ENCODE measurements at regions not wholly inside any gene's neighbourhood (a gene's known extent, or its start where the extent isn't known, plus 50 kb on each side); places are given as distances from the start of the nearest gene placed in this dataset.

- ATAC-seq (no peak), DNase-seq (no peak)
- intact Hi-C loops (cut with micrococcal nuclease): no loop called here
- Mint-ChIP-seq H3K9me3 (peaks cover 0 to 3% (median 0%) of the 10 kb centered on the region in 11 donors), H3K4me3 (no peak overlapping the region), H3K27me3 (peaks cover 0 to 5% (median 4%) of the 10 kb centered on the region in 5 donors), H3K27ac (no peak overlapping the region), H3K36me3 (no peaks in the 10 kb centered on the region), H3K4me1 (no peaks in the 10 kb centered on the region)
- Histone ChIP-seq H3K27me3 (ENCODE audit: control insufficient read depth in 2 of 2, insufficient read depth in 2 of 2, low read length in 2 of 2) (no peaks in the 10 kb centered on the region), H3K27ac (ENCODE audit: low read depth, low read length) (no peak overlapping the region), H3K4me1 (ENCODE audit: control insufficient read depth in 2 of 2, insufficient read depth in 2 of 2, low read length in 2 of 2) (no peaks in the 10 kb centered on the region), H3K9me3 (ENCODE audit: control insufficient read depth in 2 of 3, low read length in 3 of 3) (no peaks in the 10 kb centered on the region), H3K36me3 (ENCODE audit: control insufficient read depth in 2 of 3, insufficient read depth in 3 of 3, low read length in 3 of 3) (no peaks in the 10 kb centered on the region), H3K4me3 (ENCODE audit: low read length) (no peak overlapping the region)
- POLR2A ChIA-PET: no interaction called here
- CTCF ChIA-PET: no interaction called here
Observed at GRCh38 chr10:20977300-20977699, 80.2 kb upstream of the NEBL start.

- Mint-ChIP-seq H3K27me3 (peaks cover 0 to 5% (median 4%) of the 10 kb centered on the region in 5 donors), H3K27ac (no peak overlapping the region), H3K4me1 (no peaks in the 10 kb centered on the region), H3K9me3 (peaks cover 0 to 3% (median 0%) of the 10 kb centered on the region in 11 donors), H3K4me3 (no peak overlapping the region), H3K36me3 (no peaks in the 10 kb centered on the region)
- no peaks in the 10 kb centered on the region for H3K27me3 ChIP-seq (ENCODE audit: control insufficient read depth in 2 of 2, insufficient read depth in 2 of 2, low read length in 2 of 2)
- no peaks in the 10 kb centered on the region for H3K36me3 ChIP-seq (ENCODE audit: control insufficient read depth in 2 of 3, insufficient read depth in 3 of 3, low read length in 3 of 3)
- CTCF ChIA-PET: no interaction called here
- POLR2A ChIA-PET: no interaction called here
- H3K4me3 ChIP-seq (ENCODE audit: low read length): no peak overlapping the region
- H3K27ac ChIP-seq (ENCODE audit: low read depth, low read length): no peak overlapping the region
- H3K4me1 ChIP-seq (ENCODE audit: control insufficient read depth in 2 of 2, insufficient read depth in 2 of 2, low read length in 2 of 2): no peaks in the 10 kb centered on the region
- ATAC-seq (no peak), DNase-seq (no peak)
- intact Hi-C loops (cut with micrococcal nuclease): no loop called here
- H3K9me3 ChIP-seq (ENCODE audit: control insufficient read depth in 2 of 3, low read length in 3 of 3): no peaks in the 10 kb centered on the region
Observed at GRCh38 chr10:20976891-20977290, 79.8 kb upstream of the NEBL start.

GRCh38 chr10:20976390-20976789 is 79.3 kb upstream of the NEBL start:
- intact Hi-C loops (cut with micrococcal nuclease): no loop called here
- Histone ChIP-seq H3K9me3 (ENCODE audit: control insufficient read depth in 2 of 3, low read length in 3 of 3) (no peaks in the 10 kb centered on the region), H3K27ac (ENCODE audit: low read depth, low read length) (no peak overlapping the region), H3K4me3 (ENCODE audit: low read length) (no peak overlapping the region), H3K36me3 (ENCODE audit: control insufficient read depth in 2 of 3, insufficient read depth in 3 of 3, low read length in 3 of 3) (no peaks in the 10 kb centered on the region), H3K27me3 (ENCODE audit: control insufficient read depth in 2 of 2, insufficient read depth in 2 of 2, low read length in 2 of 2) (no peaks in the 10 kb centered on the region), H3K4me1 (ENCODE audit: control insufficient read depth in 2 of 2, insufficient read depth in 2 of 2, low read length in 2 of 2) (no peaks in the 10 kb centered on the region)
- CTCF ChIA-PET: no interaction called here
- no peak overlapping the region for H3K4me3 Mint-ChIP-seq
- H3K27ac Mint-ChIP-seq: no peak overlapping the region
- no peaks in the 10 kb centered on the region for H3K4me1 Mint-ChIP-seq
- H3K9me3 Mint-ChIP-seq: peaks cover 0 to 3% (median 0%) of the 10 kb centered on the region in 11 donors
- no peak for DNase-seq
- peaks cover 0 to 5% (median 4%) of the 10 kb centered on the region in 5 donors for H3K27me3 Mint-ChIP-seq
- ATAC-seq: no peak
- no peaks in the 10 kb centered on the region for H3K36me3 Mint-ChIP-seq
- POLR2A ChIA-PET: no interaction called here

- no peak overlapping the region for H3K4me3 Mint-ChIP-seq
- H3K9me3 Mint-ChIP-seq: peaks cover 0 to 3% (median 0%) of the 10 kb centered on the region in 11 donors
- H3K36me3 Mint-ChIP-seq: no peaks in the 10 kb centered on the region
- ChIA-PET CTCF (no interaction called here), POLR2A (interaction anchor here (0.6 kb wide), 1 partner anchor 1823 kb away, joined by 3 read pairs; no protein-coding TSS in a partner anchor)
- H3K27ac Mint-ChIP-seq: no peak overlapping the region
- Histone ChIP-seq H3K4me1 (ENCODE audit: control insufficient read depth in 2 of 2, insufficient read depth in 2 of 2, low read length in 2 of 2) (no peaks in the 10 kb centered on the region), H3K27ac (ENCODE audit: low read depth, low read length) (no peak overlapping the region), H3K27me3 (ENCODE audit: control insufficient read depth in 2 of 2, insufficient read depth in 2 of 2, low read length in 2 of 2) (no peaks in the 10 kb centered on the region), H3K36me3 (ENCODE audit: control insufficient read depth in 2 of 3, insufficient read depth in 3 of 3, low read length in 3 of 3) (no peaks in the 10 kb centered on the region), H3K4me3 (ENCODE audit: low read length) (no peak overlapping the region), H3K9me3 (ENCODE audit: control insufficient read depth in 2 of 3, low read length in 3 of 3) (no peaks in the 10 kb centered on the region)
- DNase-seq (no peak), ATAC-seq (no peak)
- peaks cover 0 to 10% (median 4%) of the 10 kb centered on the region in 5 donors for H3K27me3 Mint-ChIP-seq
- no peaks in the 10 kb centered on the region for H3K4me1 Mint-ChIP-seq
- intact Hi-C loops (cut with micrococcal nuclease): no loop called here
Observed at GRCh38 chr10:20975236-20975635, 78.1 kb upstream of the NEBL start.

- Mint-ChIP-seq H3K4me3 (no peak overlapping the region), H3K36me3 (no peaks in the 10 kb centered on the region), H3K27me3 (peaks cover 0 to 6% (median 0%) of the 10 kb centered on the region in 5 donors), H3K4me1 (no peaks in the 10 kb centered on the region), H3K9me3 (peaks cover 0 to 3% (median 0%) of the 10 kb centered on the region in 11 donors), H3K27ac (no peak overlapping the region)
- no peaks in the 10 kb centered on the region for H3K9me3 ChIP-seq (ENCODE audit: control insufficient read depth in 2 of 3, low read length in 3 of 3)
- POLR2A ChIA-PET: no interaction called here
- intact Hi-C loops (cut with micrococcal nuclease): no loop called here
- CTCF ChIA-PET: no interaction called here
- DNase-seq (no peak), ATAC-seq (no peak)
- no peaks in the 10 kb centered on the region for H3K36me3 ChIP-seq (ENCODE audit: control insufficient read depth in 2 of 3, insufficient read depth in 3 of 3, low read length in 3 of 3)
- no peak overlapping the region for H3K4me3 ChIP-seq (ENCODE audit: low read length)
- no peaks in the 10 kb centered on the region for H3K27me3 ChIP-seq (ENCODE audit: control insufficient read depth in 2 of 2, insufficient read depth in 2 of 2, low read length in 2 of 2)
- no peaks in the 10 kb centered on the region for H3K4me1 ChIP-seq (ENCODE audit: control insufficient read depth in 2 of 2, insufficient read depth in 2 of 2, low read length in 2 of 2)
- H3K27ac ChIP-seq (ENCODE audit: low read depth, low read length): no peak overlapping the region
Observed at GRCh38 chr10:20972925-20973324, 75.8 kb upstream of the NEBL start.

- POLR2A ChIA-PET: no interaction called here
- ATAC-seq (no peak), DNase-seq (no peak)
- Histone ChIP-seq H3K9me3 (ENCODE audit: control insufficient read depth in 2 of 3, low read length in 3 of 3) (no peaks in the 10 kb centered on the region), H3K27ac (ENCODE audit: low read depth, low read length) (no peak overlapping the region), H3K27me3 (ENCODE audit: control insufficient read depth in 2 of 2, insufficient read depth in 2 of 2, low read length in 2 of 2) (no peaks in the 10 kb centered on the region), H3K4me3 (ENCODE audit: low read length) (no peak overlapping the region), H3K36me3 (ENCODE audit: control insufficient read depth in 2 of 3, insufficient read depth in 3 of 3, low read length in 3 of 3) (no peaks in the 10 kb centered on the region), H3K4me1 (ENCODE audit: control insufficient read depth in 2 of 2, insufficient read depth in 2 of 2, low read length in 2 of 2) (no peaks in the 10 kb centered on the region)
- Mint-ChIP-seq H3K27me3 (peaks cover 0 to 5% (median 0%) of the 10 kb centered on the region in 5 donors), H3K4me3 (no peak overlapping the region), H3K9me3 (peaks cover 0 to 3% (median 0%) of the 10 kb centered on the region in 11 donors), H3K27ac (no peak overlapping the region), H3K4me1 (no peaks in the 10 kb centered on the region), H3K36me3 (no peaks in the 10 kb centered on the region)
- intact Hi-C loops (cut with micrococcal nuclease): no loop called here
- CTCF ChIA-PET: no interaction called here
Observed at GRCh38 chr10:20971901-20972300, 74.8 kb upstream of the NEBL start.

- H3K27me3 Mint-ChIP-seq: peaks cover 0 to 12% (median 0%) of the 10 kb centered on the region in 5 donors
- H3K4me3 ChIP-seq (ENCODE audit: low read length): no peak overlapping the region
- H3K9me3 ChIP-seq (ENCODE audit: control insufficient read depth in 2 of 3, low read length in 3 of 3): no peaks in the 10 kb centered on the region
- H3K4me3 Mint-ChIP-seq: no peak overlapping the region
- H3K4me1 Mint-ChIP-seq: no peaks in the 10 kb centered on the region
- H3K36me3 Mint-ChIP-seq: no peaks in the 10 kb centered on the region
- intact Hi-C loops (cut with micrococcal nuclease): no loop called here
- no peak overlapping the region for H3K27ac Mint-ChIP-seq
- no peaks in the 10 kb centered on the region for H3K27me3 ChIP-seq (ENCODE audit: control insufficient read depth in 2 of 2, insufficient read depth in 2 of 2, low read length in 2 of 2)
- ChIA-PET POLR2A (no interaction called here), CTCF (no interaction called here)
- H3K4me1 ChIP-seq (ENCODE audit: control insufficient read depth in 2 of 2, insufficient read depth in 2 of 2, low read length in 2 of 2): no peaks in the 10 kb centered on the region
- H3K36me3 ChIP-seq (ENCODE audit: control insufficient read depth in 2 of 3, insufficient read depth in 3 of 3, low read length in 3 of 3): no peaks in the 10 kb centered on the region
- no peaks in the 10 kb centered on the region for H3K9me3 Mint-ChIP-seq
- DNase-seq (no peak), ATAC-seq (no peak)
- no peak overlapping the region for H3K27ac ChIP-seq (ENCODE audit: low read depth, low read length)
Observed at GRCh38 chr10:20970708-20971107, 73.6 kb upstream of the NEBL start.
